ENCODE measurements at regions not wholly inside any gene's neighbourhood (a gene's known extent, or its start where the extent isn't known, plus 50 kb on each side); places are given as distances from the start of the nearest gene placed in this dataset.
"Not testable (repeated sequence)": the region's sequence is repeated elsewhere in the genome, so short reads cannot be mapped to it uniquely, and the experiment has no call there.

DNA sequence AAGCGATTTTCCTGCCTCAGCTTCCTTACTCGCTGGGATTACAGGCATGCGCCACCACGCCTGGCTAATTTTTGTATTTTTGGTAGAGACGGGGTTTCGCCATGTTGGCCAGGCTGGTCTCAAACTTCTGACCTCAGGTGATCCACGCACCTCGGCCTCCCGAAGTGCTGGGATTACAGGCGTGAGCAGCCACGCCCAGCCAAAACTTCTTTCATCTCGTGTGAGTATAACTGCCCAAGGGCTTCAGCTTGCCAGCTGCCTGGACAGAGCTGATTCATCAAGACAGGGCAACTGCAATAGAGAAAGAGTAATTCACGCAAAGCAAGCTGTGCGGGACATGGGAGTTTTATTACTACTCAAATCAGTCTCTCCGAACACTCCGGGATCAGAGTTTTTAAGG is 57.4 kb upstream of the CDH9 start:
- TF ChIP-seq, protein P1, sequence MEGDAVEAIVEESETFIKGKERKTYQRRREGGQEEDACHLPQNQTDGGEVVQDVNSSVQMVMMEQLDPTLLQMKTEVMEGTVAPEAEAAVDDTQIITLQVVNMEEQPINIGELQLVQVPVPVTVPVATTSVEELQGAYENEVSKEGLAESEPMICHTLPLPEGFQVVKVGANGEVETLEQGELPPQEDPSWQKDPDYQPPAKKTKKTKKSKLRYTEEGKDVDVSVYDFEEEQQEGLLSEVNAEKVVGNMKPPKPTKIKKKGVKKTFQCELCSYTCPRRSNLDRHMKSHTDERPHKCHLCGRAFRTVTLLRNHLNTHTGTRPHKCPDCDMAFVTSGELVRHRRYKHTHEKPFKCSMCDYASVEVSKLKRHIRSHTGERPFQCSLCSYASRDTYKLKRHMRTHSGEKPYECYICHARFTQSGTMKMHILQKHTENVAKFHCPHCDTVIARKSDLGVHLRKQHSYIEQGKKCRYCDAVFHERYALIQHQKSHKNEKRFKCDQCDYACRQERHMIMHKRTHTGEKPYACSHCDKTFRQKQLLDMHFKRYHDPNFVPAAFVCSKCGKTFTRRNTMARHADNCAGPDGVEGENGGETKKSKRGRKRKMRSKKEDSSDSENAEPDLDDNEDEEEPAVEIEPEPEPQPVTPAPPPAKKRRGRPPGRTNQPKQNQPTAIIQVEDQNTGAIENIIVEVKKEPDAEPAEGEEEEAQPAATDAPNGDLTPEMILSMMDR (IDR thresholded peaks at IDR 0.05): not testable (repeated sequence)
- TF ChIP-seq POLR2A, EP300, POLR2AphosphoS5 (IDR thresholded peaks at IDR 0.05): not testable (repeated sequence)
